Bronchial epithelial cell (primary cell): ENCODE measurements at regions not wholly inside any gene's neighbourhood (a gene's known extent, or its start where the extent isn't known, plus 50 kb on each side); places are given as distances from the start of the nearest gene placed in this dataset.

ENCODE experiments used
- DNase-seq: peaks from one replicate; pipeline ENCODE4 v3.0.0-alpha.2; 2010; ENCODE audit warnings: low read depth
- FAIRE-seq: peaks from 2 replicates; lab custom pipeline; 2011; peaks lifted over from hg19 to GRCh38; lab: Jason Lieb, UNC
- H3K27me3 ChIP-seq: 2 replicates; pipeline ENCODE4 v1.5.1; 2011; ENCODE audit warnings: low read length; ENCODE audit not compliant: control insufficient read depth, insufficient read depth
- H3K36me3 ChIP-seq: 2 replicates; pipeline ENCODE4 v1.5.1; 2011; ENCODE audit warnings: low read length; ENCODE audit not compliant: control insufficient read depth, insufficient read depth
- H3K4me3 ChIP-seq: 2 replicates; pipeline ENCODE4 v1.5.1; 2011; ENCODE audit warnings: mild to moderate bottlenecking, low read depth, low read length, control low read depth
- CTCF ChIP-seq: IDR thresholded peaks from 2 replicates; pipeline ENCODE4 v1.5.1; 2011; ENCODE audit warnings: mild to moderate bottlenecking, moderate library complexity, low read length, control low read depth, inconsistent platforms; ENCODE audit not compliant: insufficient read depth, severe bottlenecking

GRCh38 chr15:62610265-62610869, 432.2 kb upstream of the TPM1 start:
- no peak for TF ChIP-seq CTCF
- DNase-seq (no peak), FAIRE-seq (no peak)
- H3K4me3 ChIP-seq: no peak overlapping the region
- H3K36me3 ChIP-seq: no peaks in the 10 kb centered on the region
- H3K27me3 ChIP-seq: no peaks in the 10 kb centered on the region

DNA sequence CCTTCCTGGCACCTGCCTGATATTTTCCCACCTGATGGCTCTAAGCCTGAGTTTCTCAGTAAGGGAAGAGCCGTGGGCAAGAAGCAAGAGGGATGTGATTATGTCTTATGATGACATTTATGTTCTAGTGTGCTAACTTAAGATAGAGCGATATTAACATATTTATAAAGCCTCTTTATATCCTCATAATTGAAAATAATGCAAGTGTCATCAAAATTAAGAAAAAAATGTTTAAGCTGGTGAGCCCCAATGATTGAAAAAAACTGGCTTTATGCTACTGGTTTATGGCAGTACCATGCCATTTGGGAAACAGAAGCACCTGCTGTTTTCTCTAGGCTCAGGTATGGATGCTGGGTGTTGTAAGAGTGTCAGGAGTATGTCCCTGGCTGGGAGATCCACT, 431.5 kb upstream of the TPM1 start:
- Histone ChIP-seq H3K27me3 (no peaks in the 10 kb centered on the region), H3K4me3 (no peak overlapping the region), H3K36me3 (no peaks in the 10 kb centered on the region)
- DNase-seq (no peak), FAIRE-seq (no peak)
- TF ChIP-seq CTCF: no peak

DNA sequence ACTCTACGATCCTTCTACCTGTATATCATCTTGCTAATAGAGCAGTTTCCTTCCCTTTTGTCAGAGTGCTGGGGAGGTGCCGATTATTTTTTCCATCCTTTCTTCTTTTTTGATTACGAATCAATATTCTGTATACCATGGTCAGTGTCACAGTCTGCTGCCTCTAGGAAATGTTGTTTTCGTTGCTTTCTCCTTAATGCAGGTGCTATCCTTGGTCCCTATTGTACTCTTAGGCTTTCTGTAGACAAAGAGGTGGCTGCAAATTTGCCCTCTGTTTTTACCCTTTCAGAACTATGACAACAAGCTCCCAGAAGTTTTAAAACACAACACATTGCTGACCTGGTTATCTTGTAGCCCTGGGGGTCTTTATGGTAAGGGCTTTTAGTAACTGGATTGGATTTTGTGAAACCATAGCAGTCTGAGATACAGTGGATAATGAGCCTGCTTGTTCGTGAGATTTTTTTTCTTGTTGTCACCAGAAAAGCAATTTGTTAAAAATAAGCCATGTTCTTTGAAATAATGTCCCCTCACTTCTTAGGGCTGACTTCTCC, 430.3 kb upstream of the TPM1 start:
- no peak for TF ChIP-seq CTCF
- FAIRE-seq (no peak), DNase-seq (no peak)
- Histone ChIP-seq H3K27me3 (peaks cover 2% of the 10 kb centered on the region), H3K4me3 (no peak overlapping the region), H3K36me3 (no peaks in the 10 kb centered on the region)

GRCh38 chr15:62612771-62613170, 429.8 kb upstream of the TPM1 start:
- no peak for TF ChIP-seq CTCF
- no peak for FAIRE-seq
- peaks cover 2% of the 10 kb centered on the region for H3K27me3 ChIP-seq
- DNase-seq: no peak
- H3K4me3 ChIP-seq: no peak overlapping the region
- no peaks in the 10 kb centered on the region for H3K36me3 ChIP-seq

DNA sequence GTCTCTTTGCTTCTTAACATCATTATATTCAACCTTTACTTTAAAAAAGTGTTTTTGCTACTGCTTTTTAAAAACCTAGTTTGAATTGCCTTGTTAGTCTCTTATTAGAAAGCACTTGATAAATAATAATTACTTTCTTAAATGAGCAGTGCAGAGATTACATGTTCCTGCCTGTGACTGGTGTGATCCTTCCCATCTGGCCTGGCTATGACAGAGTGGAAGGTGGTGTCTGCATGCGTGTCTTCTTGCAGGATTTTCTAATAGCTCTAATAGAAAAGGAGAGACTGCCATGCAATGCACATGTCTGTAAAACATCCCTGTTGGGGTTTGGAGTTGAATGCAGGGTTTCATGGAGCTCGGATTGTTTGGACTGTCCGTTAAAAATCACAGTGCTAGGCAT, 425.8 kb upstream of the TPM1 start:
- Histone ChIP-seq H3K27me3 (peaks cover 2% of the 10 kb centered on the region), H3K4me3 (no peak overlapping the region), H3K36me3 (no peaks in the 10 kb centered on the region)
- DNase-seq: no peak
- TF ChIP-seq CTCF: no peak
- no peak for FAIRE-seq

- Histone ChIP-seq H3K36me3 (no peaks in the 10 kb centered on the region), H3K27me3 (peaks cover 2% of the 10 kb centered on the region), H3K4me3 (no peak overlapping the region)
- DNase-seq (peak; percentile 8), FAIRE-seq (no peak)
- no peak for TF ChIP-seq CTCF
Measured at GRCh38 chr15:62617741-62618140, 424.8 kb upstream of the TPM1 start.
